ENCODE measurements at regions not wholly inside any gene's neighbourhood (a gene's known extent, or its start where the extent isn't known, plus 50 kb on each side); places are given as distances from the start of the nearest gene placed in this dataset.
A peak's percentile ranks its signal among the peaks of the same experiment; 100 is the strongest.

GRCh38 chr14:66115740-66116502, 370.2 kb upstream of the CCDC196 start:
- Mint-ChIP-seq H3K4me3 (no peak overlapping the region), H3K36me3 (ENCODE audit: low read depth) (no peaks in the 10 kb centered on the region), H3K4me1 (peaks cover 26% of the 10 kb centered on the region), H3K9me3 (no peaks in the 10 kb centered on the region), H3K27ac (no peak overlapping the region), H3K27me3 (ENCODE audit: insufficient read depth) (no peaks in the 10 kb centered on the region)
- no peaks in the 10 kb centered on the region for H3K4me1 ChIP-seq (ENCODE audit: control insufficient read depth, insufficient read depth, low read length)
- H3K36me3 ChIP-seq (ENCODE audit: control insufficient read depth, insufficient read depth, low read length): no peaks in the 10 kb centered on the region
- TF ChIP-seq CTCF (conservative IDR thresholded peaks at IDR 0.05): no peak
- 92 to 96% methylated on average over 3 to 8 of the region's 8 CpGs for WGBS, 2 experiments (ENCODE audit: insufficient coverage in 1 of 2, insufficient read length in 1 of 2)
- H3K9me3 ChIP-seq (ENCODE audit: control insufficient read depth, low read length): peaks cover 5% of the 10 kb centered on the region
- DNase-seq: no peak
- no peak overlapping the region for H3K9ac ChIP-seq (ENCODE audit: extremely low read depth, low read length, poor library complexity, severe bottlenecking)
- no peak overlapping the region for H3K27ac ChIP-seq (ENCODE audit: low read depth, low read length)
- H3K27me3 ChIP-seq (ENCODE audit: control insufficient read depth, insufficient read depth, low read length, poor library complexity, severe bottlenecking): no peaks in the 10 kb centered on the region
- no peak overlapping the region for H3K4me3 ChIP-seq (ENCODE audit: low read length)

- Histone ChIP-seq H3K4me3 (ENCODE audit: low read length) (no peak overlapping the region), H3K9me3 (ENCODE audit: control insufficient read depth, low read length) (peaks cover 2% of the 10 kb centered on the region), H3K9ac (ENCODE audit: extremely low read depth, low read length, poor library complexity, severe bottlenecking) (no peak overlapping the region), H3K36me3 (ENCODE audit: control insufficient read depth, insufficient read depth, low read length) (no peaks in the 10 kb centered on the region), H3K4me1 (ENCODE audit: control insufficient read depth, insufficient read depth, low read length) (no peaks in the 10 kb centered on the region), H3K27ac (ENCODE audit: low read depth, low read length) (no peak overlapping the region), H3K27me3 (ENCODE audit: control insufficient read depth, insufficient read depth, low read length, poor library complexity, severe bottlenecking) (no peaks in the 10 kb centered on the region)
- DNase-seq: no peak
- no peak for TF ChIP-seq CTCF (conservative IDR thresholded peaks at IDR 0.05)
- no peaks in the 10 kb centered on the region for H3K9me3 Mint-ChIP-seq
- H3K27ac Mint-ChIP-seq: no peak overlapping the region
- H3K4me3 Mint-ChIP-seq: no peak overlapping the region
- WGBS, 2 experiments (ENCODE audit: insufficient coverage in 1 of 2, insufficient read length in 1 of 2): 93 to 100% methylated on average over 4 of the region's 4 CpGs
- no peaks in the 10 kb centered on the region for H3K36me3 Mint-ChIP-seq (ENCODE audit: low read depth)
- peaks cover 26% of the 10 kb centered on the region for H3K4me1 Mint-ChIP-seq
- no peaks in the 10 kb centered on the region for H3K27me3 Mint-ChIP-seq (ENCODE audit: insufficient read depth)
These were observed 369.4 kb upstream of the CCDC196 start for GRCh38 chr14:66116732-66117131.

- Histone ChIP-seq H3K27ac (ENCODE audit: low read depth, low read length) (no peak overlapping the region), H3K36me3 (ENCODE audit: control insufficient read depth, insufficient read depth, low read length) (no peaks in the 10 kb centered on the region), H3K4me1 (ENCODE audit: control insufficient read depth, insufficient read depth, low read length) (no peaks in the 10 kb centered on the region), H3K27me3 (ENCODE audit: control insufficient read depth, insufficient read depth, low read length, poor library complexity, severe bottlenecking) (no peaks in the 10 kb centered on the region), H3K9me3 (ENCODE audit: control insufficient read depth, low read length) (no peaks in the 10 kb centered on the region), H3K4me3 (ENCODE audit: low read length) (no peak overlapping the region), H3K9ac (ENCODE audit: extremely low read depth, low read length, poor library complexity, severe bottlenecking) (no peak overlapping the region)
- no peaks in the 10 kb centered on the region for H3K27me3 Mint-ChIP-seq (ENCODE audit: insufficient read depth)
- H3K27ac Mint-ChIP-seq: peak overlapping the region; percentile 20
- H3K4me3 Mint-ChIP-seq: no peak overlapping the region
- no peaks in the 10 kb centered on the region for H3K36me3 Mint-ChIP-seq (ENCODE audit: low read depth)
- peaks cover 26% of the 10 kb centered on the region for H3K4me1 Mint-ChIP-seq
- DNase-seq: no peak
- no peaks in the 10 kb centered on the region for H3K9me3 Mint-ChIP-seq
- 82 to 90% methylated on average over 1 to 3 of the region's 3 CpGs for WGBS, 2 experiments (ENCODE audit: insufficient coverage in 1 of 2, insufficient read length in 1 of 2)
- no peak for TF ChIP-seq CTCF (conservative IDR thresholded peaks at IDR 0.05)
These were observed 368.6 kb upstream of the CCDC196 start for GRCh38 chr14:66117600-66117999.

Measured in endodermal cell (in vitro differentiated cells).